C4-2B (cell line): ENCODE measurements at regions not wholly inside any gene's neighbourhood (a gene's known extent, or its start where the extent isn't known, plus 50 kb on each side); places are given as distances from the start of the nearest gene placed in this dataset.

ENCODE experiments used
- CTCF ChIP-seq: fragments of 450-650 bp; conservative IDR thresholded peaks from 2 replicates; pipeline ENCODE4 v1.5.1; 2017; ENCODE audit warnings: mild to moderate bottlenecking
- ZFX ChIP-seq: fragments of 450-650 bp; IDR thresholded peaks from 2 replicates; pipeline ENCODE4 v1.6.1; 2017

GRCh38 chr3:31275583-31275982, 257.1 kb upstream of the STT3B start:
- no peak for TF ChIP-seq CTCF
- no peak for TF ChIP-seq ZFX
